Parathyroid adenoma (tissue), 2 donors: ENCODE measurements at regions not wholly inside any gene's neighbourhood (a gene's known extent, or its start where the extent isn't known, plus 50 kb on each side); places are given as distances from the start of the nearest gene placed in this dataset.

Source experiments
- H2AFZ ChIP-seq: fragments of 300-600 bp; sonication (generic); one replicate; pipeline ENCODE4 v1.7.0; 2017; ENCODE audit warnings: antibody characterized with exemption, mild to moderate bottlenecking
- H3K27ac ChIP-seq: fragments of 300-600 bp; sonication (generic); one replicate; pipeline ENCODE4 v1.7.0; 2017
- H3K27me3 ChIP-seq: fragments of 300-600 bp; sonication (generic); one replicate; pipeline ENCODE4 v1.7.0; 2017; ENCODE audit warnings: low read length; ENCODE audit not compliant: control insufficient read depth, insufficient read depth
- H3K36me3 ChIP-seq: fragments of 300-600 bp; sonication (generic); one replicate; pipeline ENCODE4 v1.7.0; 2017; ENCODE audit warnings: low read length; ENCODE audit not compliant: control insufficient read depth, insufficient read depth
- H3K4me1 ChIP-seq: fragments of 300-600 bp; sonication (generic); one replicate; pipeline ENCODE4 v1.7.0; 2017; ENCODE audit warnings: control low read depth
- H3K4me2 ChIP-seq: fragments of 300-600 bp; sonication (generic); one replicate; pipeline ENCODE4 v1.7.0; 2017; ENCODE audit warnings: low read length
- H3K4me3 ChIP-seq: fragments of 300-600 bp; sonication (generic); one replicate; pipeline ENCODE4 v1.7.0; 2017; ENCODE audit warnings: low read depth, low read length
- H3K79me2 ChIP-seq: fragments of 300-600 bp; sonication (generic); one replicate; pipeline ENCODE4 v1.7.0; 2017; ENCODE audit warnings: control low read depth
- H3K9ac ChIP-seq: fragments of 300-600 bp; sonication (generic); one replicate; pipeline ENCODE4 v1.7.0; 2017; ENCODE audit warnings: mild to moderate bottlenecking
- H3K9me3 ChIP-seq: fragments of 300-600 bp; sonication (generic); one replicate; pipeline ENCODE4 v1.7.0; 2017; ENCODE audit warnings: low read length; ENCODE audit not compliant: control insufficient read depth
- CTCF ChIP-seq: fragments of 300-600 bp; sonication (generic); IDR thresholded peaks from one replicate; pipeline ENCODE4 v1.7.0; 2017; ENCODE audit warnings: antibody characterized with exemption, mild to moderate bottlenecking
- donor health status: primary hyperparathyroidism.

- Histone ChIP-seq H3K27ac (no peak overlapping the region), H3K9me3 (no peaks in the 10 kb centered on the region)
- no peak for TF ChIP-seq CTCF
These were observed 353.3 kb downstream of the GRIN2B start for GRCh38 chr12:13628067-13628466.

GRCh38 chr12:13627536-13627935 lies 353.9 kb downstream of the GRIN2B start:
- Histone ChIP-seq H3K4me2 (no peak overlapping the region), H3K4me1 (no peaks in the 10 kb centered on the region), H2AFZ (no peak overlapping the region), H3K4me3 (no peak overlapping the region), H3K9ac (no peak overlapping the region), H3K27ac (no peak overlapping the region), H3K9me3 (no peaks in the 10 kb centered on the region), H3K79me2 (no peaks in the 10 kb centered on the region), H3K36me3 (no peaks in the 10 kb centered on the region), H3K27me3 (no peaks in the 10 kb centered on the region)
- no peak for TF ChIP-seq CTCF

More at GRCh38 chr12:13628067-13628466, 353.3 kb downstream of the GRIN2B start:
- Histone ChIP-seq H3K9ac (no peak overlapping the region), H3K79me2 (no peaks in the 10 kb centered on the region), H3K4me2 (no peak overlapping the region), H3K4me1 (no peaks in the 10 kb centered on the region), H3K36me3 (no peaks in the 10 kb centered on the region), H2AFZ (no peak overlapping the region), H3K4me3 (no peak overlapping the region), H3K27me3 (no peaks in the 10 kb centered on the region)

DNA sequence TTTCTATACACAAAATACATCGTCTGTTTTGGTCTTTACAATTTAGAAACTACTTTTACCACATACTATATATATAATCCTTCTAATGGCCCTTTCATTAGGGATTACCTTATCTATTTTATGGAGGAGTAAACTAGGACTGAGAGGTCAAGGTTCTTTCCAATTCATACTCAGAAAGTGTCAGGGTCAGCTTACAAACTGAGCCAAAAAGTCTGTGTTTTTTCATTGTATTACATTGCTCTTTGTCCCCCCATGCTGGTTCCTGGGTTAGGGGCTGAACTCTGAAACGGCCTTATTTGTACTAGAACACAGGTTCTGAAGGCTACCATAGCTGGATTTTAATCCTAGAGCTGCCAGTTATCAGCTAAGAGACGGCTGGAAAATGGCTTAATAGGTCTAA lies 368.1 kb downstream of the GRIN2B start:
- no peaks in the 10 kb centered on the region for H3K79me2 ChIP-seq
- H3K36me3 ChIP-seq: no peaks in the 10 kb centered on the region
- H3K9ac ChIP-seq: no peak overlapping the region
- no peaks in the 10 kb centered on the region for H3K9me3 ChIP-seq
- no peaks in the 10 kb centered on the region for H3K27me3 ChIP-seq
- no peak overlapping the region for H2AFZ ChIP-seq
- no peak overlapping the region for H3K4me2 ChIP-seq
- no peak overlapping the region for H3K4me3 ChIP-seq
- TF ChIP-seq CTCF: no peak
- H3K4me1 ChIP-seq: no peaks in the 10 kb centered on the region
- H3K27ac ChIP-seq: no peak overlapping the region

- Histone ChIP-seq H3K9me3 (no peaks in the 10 kb centered on the region), H3K4me3 (no peak overlapping the region), H2AFZ (no peak overlapping the region), H3K27me3 (no peaks in the 10 kb centered on the region), H3K27ac (no peak overlapping the region), H3K4me2 (no peak overlapping the region), H3K9ac (no peak overlapping the region), H3K36me3 (no peaks in the 10 kb centered on the region), H3K79me2 (no peaks in the 10 kb centered on the region), H3K4me1 (no peaks in the 10 kb centered on the region)
- no peak for TF ChIP-seq CTCF
These were observed 371.3 kb downstream of the GRIN2B start for GRCh38 chr12:13609894-13610679.

DNA sequence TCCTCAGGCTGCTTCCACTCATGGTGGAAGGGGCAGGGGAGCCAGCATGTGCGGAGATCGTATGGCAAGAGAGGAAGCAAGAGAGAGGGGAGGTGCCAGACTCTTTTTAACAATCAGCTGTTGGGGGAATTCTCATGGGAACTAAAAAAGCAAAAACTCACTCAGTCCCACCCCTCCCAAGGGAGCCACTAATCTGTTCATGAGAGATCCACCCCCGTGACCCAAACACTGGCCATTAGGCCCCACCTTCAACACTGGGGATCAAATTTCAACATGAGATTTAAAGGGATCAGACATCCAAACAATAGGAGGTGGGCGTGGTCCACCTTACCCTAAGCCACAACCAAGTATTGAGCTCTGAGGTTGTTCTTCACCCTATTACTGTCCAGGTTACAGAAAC lies 375.1 kb downstream of the GRIN2B start:
- H3K9ac ChIP-seq: no peak overlapping the region
- no peak for TF ChIP-seq CTCF
- no peak overlapping the region for H2AFZ ChIP-seq
- H3K9me3 ChIP-seq: no peaks in the 10 kb centered on the region
- no peaks in the 10 kb centered on the region for H3K4me1 ChIP-seq
- no peak overlapping the region for H3K4me3 ChIP-seq
- no peaks in the 10 kb centered on the region for H3K79me2 ChIP-seq
- H3K4me2 ChIP-seq: no peak overlapping the region
- H3K27me3 ChIP-seq: no peaks in the 10 kb centered on the region
- no peak overlapping the region for H3K27ac ChIP-seq
- H3K36me3 ChIP-seq: no peaks in the 10 kb centered on the region
